Parathyroid adenoma (tissue), 2 donors: ENCODE measurements at regions not wholly inside any gene's neighbourhood (a gene's known extent, or its start where the extent isn't known, plus 50 kb on each side); places are given as distances from the start of the nearest gene placed in this dataset.

Experiments used
- H2AFZ ChIP-seq: fragments of 300-600 bp; sonication (generic); one replicate; pipeline ENCODE4 v1.7.0; 2017; ENCODE audit warnings: antibody characterized with exemption, mild to moderate bottlenecking
- H3K27ac ChIP-seq: fragments of 300-600 bp; sonication (generic); one replicate; pipeline ENCODE4 v1.7.0; 2017
- H3K27me3 ChIP-seq: fragments of 300-600 bp; sonication (generic); one replicate; pipeline ENCODE4 v1.7.0; 2017; ENCODE audit warnings: low read length; ENCODE audit not compliant: control insufficient read depth, insufficient read depth
- H3K36me3 ChIP-seq: fragments of 300-600 bp; sonication (generic); one replicate; pipeline ENCODE4 v1.7.0; 2017; ENCODE audit warnings: low read length; ENCODE audit not compliant: control insufficient read depth, insufficient read depth
- H3K4me1 ChIP-seq: fragments of 300-600 bp; sonication (generic); one replicate; pipeline ENCODE4 v1.7.0; 2017; ENCODE audit warnings: control low read depth
- H3K4me2 ChIP-seq: fragments of 300-600 bp; sonication (generic); one replicate; pipeline ENCODE4 v1.7.0; 2017; ENCODE audit warnings: low read length
- H3K4me3 ChIP-seq: fragments of 300-600 bp; sonication (generic); one replicate; pipeline ENCODE4 v1.7.0; 2017; ENCODE audit warnings: low read depth, low read length
- H3K79me2 ChIP-seq: fragments of 300-600 bp; sonication (generic); one replicate; pipeline ENCODE4 v1.7.0; 2017; ENCODE audit warnings: control low read depth
- H3K9ac ChIP-seq: fragments of 300-600 bp; sonication (generic); one replicate; pipeline ENCODE4 v1.7.0; 2017; ENCODE audit warnings: mild to moderate bottlenecking
- H3K9me3 ChIP-seq: fragments of 300-600 bp; sonication (generic); one replicate; pipeline ENCODE4 v1.7.0; 2017; ENCODE audit warnings: low read length; ENCODE audit not compliant: control insufficient read depth
- TF ChIP-seq, protein P1 (sequence below): fragments of 300-600 bp; sonication (generic); IDR thresholded peaks from one replicate; pipeline ENCODE4 v1.7.0; 2017; ENCODE audit warnings: antibody characterized with exemption, mild to moderate bottlenecking
- donor health status: primary hyperparathyroidism.

- Histone ChIP-seq H3K9me3 (no peaks in the 10 kb centered on the region), H3K79me2 (no peaks in the 10 kb centered on the region), H3K36me3 (no peaks in the 10 kb centered on the region), H2AFZ (no peak overlapping the region), H3K4me1 (no peaks in the 10 kb centered on the region), H3K4me3 (no peak overlapping the region), H3K9ac (no peak overlapping the region), H3K27me3 (no peaks in the 10 kb centered on the region), H3K27ac (no peak overlapping the region), H3K4me2 (no peak overlapping the region)
- TF ChIP-seq, protein P1, sequence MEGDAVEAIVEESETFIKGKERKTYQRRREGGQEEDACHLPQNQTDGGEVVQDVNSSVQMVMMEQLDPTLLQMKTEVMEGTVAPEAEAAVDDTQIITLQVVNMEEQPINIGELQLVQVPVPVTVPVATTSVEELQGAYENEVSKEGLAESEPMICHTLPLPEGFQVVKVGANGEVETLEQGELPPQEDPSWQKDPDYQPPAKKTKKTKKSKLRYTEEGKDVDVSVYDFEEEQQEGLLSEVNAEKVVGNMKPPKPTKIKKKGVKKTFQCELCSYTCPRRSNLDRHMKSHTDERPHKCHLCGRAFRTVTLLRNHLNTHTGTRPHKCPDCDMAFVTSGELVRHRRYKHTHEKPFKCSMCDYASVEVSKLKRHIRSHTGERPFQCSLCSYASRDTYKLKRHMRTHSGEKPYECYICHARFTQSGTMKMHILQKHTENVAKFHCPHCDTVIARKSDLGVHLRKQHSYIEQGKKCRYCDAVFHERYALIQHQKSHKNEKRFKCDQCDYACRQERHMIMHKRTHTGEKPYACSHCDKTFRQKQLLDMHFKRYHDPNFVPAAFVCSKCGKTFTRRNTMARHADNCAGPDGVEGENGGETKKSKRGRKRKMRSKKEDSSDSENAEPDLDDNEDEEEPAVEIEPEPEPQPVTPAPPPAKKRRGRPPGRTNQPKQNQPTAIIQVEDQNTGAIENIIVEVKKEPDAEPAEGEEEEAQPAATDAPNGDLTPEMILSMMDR = no peak
These were observed 72.9 kb upstream of the CDH6 start for GRCh38 chr5:31120642-31120948.

GRCh38 chr5:31119938-31120641 lies 73.4 kb upstream of the CDH6 start:
- no peaks in the 10 kb centered on the region for H3K36me3 ChIP-seq
- H2AFZ ChIP-seq = no peak overlapping the region
- TF ChIP-seq, protein P1 = no peak
- no peaks in the 10 kb centered on the region for H3K27me3 ChIP-seq
- no peaks in the 10 kb centered on the region for H3K4me1 ChIP-seq
- no peaks in the 10 kb centered on the region for H3K79me2 ChIP-seq
- H3K4me3 ChIP-seq = no peak overlapping the region
- no peak overlapping the region for H3K4me2 ChIP-seq
- H3K9me3 ChIP-seq = no peaks in the 10 kb centered on the region
- H3K27ac ChIP-seq = no peak overlapping the region
- no peak overlapping the region for H3K9ac ChIP-seq

GRCh38 chr5:31116466-31117031 lies 76.9 kb upstream of the CDH6 start:
- H3K9ac ChIP-seq = no peak overlapping the region
- no peaks in the 10 kb centered on the region for H3K36me3 ChIP-seq
- TF ChIP-seq, protein P1 = no peak
- no peak overlapping the region for H3K27ac ChIP-seq
- no peak overlapping the region for H3K4me3 ChIP-seq
- no peaks in the 10 kb centered on the region for H3K4me1 ChIP-seq
- no peak overlapping the region for H2AFZ ChIP-seq
- no peaks in the 10 kb centered on the region for H3K27me3 ChIP-seq
- H3K9me3 ChIP-seq = no peaks in the 10 kb centered on the region
- no peak overlapping the region for H3K4me2 ChIP-seq
- H3K79me2 ChIP-seq = no peaks in the 10 kb centered on the region

GRCh38 chr5:31114817-31115216 lies 78.7 kb upstream of the CDH6 start:
- TF ChIP-seq, protein P1 = no peak
- Histone ChIP-seq H3K4me2 (no peak overlapping the region), H3K27ac (no peak overlapping the region), H3K9ac (no peak overlapping the region), H3K79me2 (no peaks in the 10 kb centered on the region), H3K27me3 (no peaks in the 10 kb centered on the region), H3K4me1 (no peaks in the 10 kb centered on the region), H3K36me3 (no peaks in the 10 kb centered on the region), H3K4me3 (no peak overlapping the region), H3K9me3 (no peaks in the 10 kb centered on the region), H2AFZ (no peak overlapping the region)
